HG03558 (cell line): ENCODE measurements at regions not wholly inside any gene's neighbourhood (a gene's known extent, or its start where the extent isn't known, plus 50 kb on each side); places are given as distances from the start of the nearest gene placed in this dataset.

ENCODE experiments used
- ATAC-seq: cut with Tn5 transposase; IDR thresholded peaks from one replicate; pipeline ENCODE4 v1.9.1; 2021; ENCODE audit warnings: moderate number of reproducible peaks; ENCODE audit not compliant: unreplicated experiment; ENCODE audit errors: extremely low read depth

- no peak for ATAC-seq
Observed at GRCh38 chr10:9786101-9786500, 1231.6 kb upstream of the CELF2 start.

- no peak for ATAC-seq
Observed at GRCh38 chr10:9786576-9786975, 1231.1 kb upstream of the CELF2 start.

GRCh38 chr10:9789996-9790395 lies 1227.7 kb upstream of the CELF2 start:
- no peak for ATAC-seq

GRCh38 chr10:9792181-9792580 lies 1225.5 kb upstream of the CELF2 start:
- ATAC-seq = no peak

- ATAC-seq = no peak
Observed at GRCh38 chr10:9796564-9796963, 1221.1 kb upstream of the CELF2 start.

- no peak for ATAC-seq
Observed at GRCh38 chr10:9800011-9800410, 1217.7 kb upstream of the CELF2 start.

GRCh38 chr10:9800571-9800970 lies 1217.1 kb upstream of the CELF2 start:
- ATAC-seq = no peak

GRCh38 chr10:9807846-9808245 lies 1209.8 kb upstream of the CELF2 start:
- ATAC-seq = no peak

GRCh38 chr10:9811601-9812000 lies 1206.1 kb upstream of the CELF2 start:
- ATAC-seq = no peak

GRCh38 chr10:9814285-9814864 lies 1203.3 kb upstream of the CELF2 start:
- no peak for ATAC-seq

- no peak for ATAC-seq
Observed at GRCh38 chr10:9819756-9820494, 1197.7 kb upstream of the CELF2 start.

- no peak for ATAC-seq
Observed at GRCh38 chr10:9823268-9823930, 1194.3 kb upstream of the CELF2 start.

GRCh38 chr10:9824631-9825071 lies 1193.0 kb upstream of the CELF2 start:
- no peak for ATAC-seq

GRCh38 chr10:9825491-9826018 lies 1192.1 kb upstream of the CELF2 start:
- ATAC-seq = no peak

- no peak for ATAC-seq
Observed at GRCh38 chr10:9828110-9828509, 1189.6 kb upstream of the CELF2 start.

- no peak for ATAC-seq
Observed at GRCh38 chr10:9833942-9834341, 1183.7 kb upstream of the CELF2 start.

- no peak for ATAC-seq
Observed at GRCh38 chr10:9834434-9834833, 1183.2 kb upstream of the CELF2 start.

- ATAC-seq = no peak
Observed at GRCh38 chr10:9845075-9845474, 1172.6 kb upstream of the CELF2 start.

GRCh38 chr10:9848278-9848677 lies 1169.4 kb upstream of the CELF2 start:
- ATAC-seq = no peak

GRCh38 chr10:9848981-9849380 lies 1168.7 kb upstream of the CELF2 start:
- no peak for ATAC-seq

GRCh38 chr10:9850415-9850814 lies 1167.3 kb upstream of the CELF2 start:
- ATAC-seq = no peak
